Mesenchymal stem cell (in vitro differentiated cells and primary cell): ENCODE measurements at regions not wholly inside any gene's neighbourhood (a gene's known extent, or its start where the extent isn't known, plus 50 kb on each side); places are given as distances from the start of the nearest gene placed in this dataset.

Experiments
- DNase-seq: peaks from one replicate; pipeline ENCODE4 v3.0.0-alpha.2; 2013
- H2AFZ ChIP-seq: one replicate; pipeline ENCODE4 v1.6.1; 2013; ENCODE audit warnings: low read depth, mild to moderate bottlenecking, control low read depth, inconsistent platforms, low read length, moderate library complexity
- H2AK5ac ChIP-seq: 2 replicates; pipeline ENCODE4 v1.6.1; 2013; ENCODE audit warnings: low read length, moderate library complexity, mild to moderate bottlenecking, inconsistent platforms; ENCODE audit not compliant: severe bottlenecking
- H2BK120ac ChIP-seq: one replicate; pipeline ENCODE4 v1.6.1; 2013; ENCODE audit warnings: low read depth, mild to moderate bottlenecking, inconsistent platforms, low read length, moderate library complexity
- H2BK12ac ChIP-seq, 2 experiments: one replicate each; pipeline ENCODE4 v1.6.1; 2013; ENCODE audit warnings: inconsistent platforms in 2 of 2, low read length in 2 of 2, mild to moderate bottlenecking in 2 of 2, moderate library complexity in 2 of 2, control low read depth in 1 of 2
- H2BK15ac ChIP-seq: one replicate; pipeline ENCODE4 v1.6.1; 2013; ENCODE audit warnings: mild to moderate bottlenecking, low read depth, inconsistent platforms; ENCODE audit not compliant: poor library complexity, severe bottlenecking
- H2BK5ac ChIP-seq: 2 replicates; pipeline ENCODE4 v1.6.1; 2013; ENCODE audit warnings: low read depth, mild to moderate bottlenecking, low read length, control low read depth, inconsistent platforms; ENCODE audit not compliant: poor library complexity, severe bottlenecking
- H3K14ac ChIP-seq, 2 experiments: one replicate each; pipeline ENCODE4 v1.6.1; 2013; ENCODE audit warnings: inconsistent platforms in 2 of 2, low read length in 2 of 2, control low read depth in 1 of 2, mild to moderate bottlenecking in 1 of 2, moderate library complexity in 1 of 2
- H3K18ac ChIP-seq, 2 experiments: one replicate each; pipeline ENCODE4 v1.6.1; 2013; ENCODE audit warnings: inconsistent platforms in 2 of 2, low read length in 2 of 2, control low read depth in 1 of 2, low read depth in 1 of 2, mild to moderate bottlenecking in 1 of 2
- H3K23ac ChIP-seq, 2 experiments: one replicate each; pipeline ENCODE4 v1.6.1; 2013; ENCODE audit warnings: inconsistent platforms in 2 of 2, low read length in 2 of 2, mild to moderate bottlenecking in 2 of 2, moderate library complexity in 2 of 2, control low read depth in 1 of 2
- H3K27ac ChIP-seq: 2 replicates; pipeline ENCODE4 v1.5.1; 2013; ENCODE audit warnings: mild to moderate bottlenecking, moderate library complexity, low read length, control low read depth, inconsistent platforms; ENCODE audit not compliant: poor library complexity, severe bottlenecking
- H3K27me3 ChIP-seq, 2 experiments: 2 replicates each; pipeline versions ENCODE4 v1.6.1 to v1.7.0; 2013; ENCODE audit warnings: low read length in 2 of 2, mild to moderate bottlenecking in 2 of 2, moderate library complexity in 2 of 2, control low read depth in 1 of 2, inconsistent platforms in 1 of 2; ENCODE audit not compliant: control insufficient read depth in 1 of 2, insufficient read depth in 1 of 2
- H3K36me3 ChIP-seq, 2 experiments: 2 replicates each; pipeline versions ENCODE4 v1.6.1 to v1.7.0; 2013; ENCODE audit warnings: low read length in 2 of 2, control low read depth in 1 of 2, inconsistent platforms in 1 of 2, low read depth in 1 of 2, mild to moderate bottlenecking in 1 of 2; ENCODE audit not compliant: insufficient read depth in 2 of 2, control insufficient read depth in 1 of 2
- H3K4ac ChIP-seq, 2 experiments: one replicate each; pipeline ENCODE4 v1.6.1; 2013; ENCODE audit warnings: inconsistent platforms in 2 of 2, low read length in 2 of 2, mild to moderate bottlenecking in 2 of 2, moderate library complexity in 2 of 2, control low read depth in 1 of 2, low read depth in 1 of 2
- H3K4me1 ChIP-seq: 2 replicates; pipeline ENCODE4 v1.6.1; 2013; ENCODE audit warnings: low read depth, low read length, control low read depth; ENCODE audit not compliant: control insufficient read depth, insufficient read depth
- H3K4me2 ChIP-seq: 2 replicates; pipeline ENCODE4 v1.6.1; 2013; ENCODE audit warnings: low read length, mild to moderate bottlenecking, inconsistent platforms; ENCODE audit not compliant: poor library complexity, severe bottlenecking
- H3K4me3 ChIP-seq, 2 experiments: 2 replicates each; pipeline versions ENCODE4 v1.5.1 to v1.7.0; 2013; ENCODE audit warnings: low read length in 2 of 2, mild to moderate bottlenecking in 2 of 2, control low read depth in 1 of 2, low read depth in 1 of 2; ENCODE audit not compliant: insufficient read depth in 1 of 2
- H3K79me1 ChIP-seq: replicated peaks from 2 replicates; pipeline ENCODE4 v1.6.1; 2013; ENCODE audit warnings: mild to moderate bottlenecking, control low read depth, low read length, inconsistent platforms; ENCODE audit not compliant: poor library complexity, severe bottlenecking
- H3K9ac ChIP-seq: 2 replicates; pipeline ENCODE4 v1.7.0; 2013; ENCODE audit warnings: mild to moderate bottlenecking, low read length, moderate library complexity
- H3K9me3 ChIP-seq: 2 replicates; pipeline ENCODE4 v1.7.0; 2013; ENCODE audit warnings: mild to moderate bottlenecking, low read length; ENCODE audit not compliant: control insufficient read depth
- H4K8ac ChIP-seq: one replicate; pipeline ENCODE4 v1.6.1; 2013; ENCODE audit warnings: inconsistent platforms, mild to moderate bottlenecking, low read length, moderate library complexity
- H4K91ac ChIP-seq: one replicate; pipeline ENCODE4 v1.6.1; 2013; ENCODE audit warnings: mild to moderate bottlenecking, low read length, inconsistent platforms
- WGBS: methylation state at CpG from one replicate; pipeline ENCODE4 v1.1.7; 2013; ENCODE audit warnings: mixed read lengths; 5-methylcytosine and 5-hydroxymethylcytosine counted together

DNA sequence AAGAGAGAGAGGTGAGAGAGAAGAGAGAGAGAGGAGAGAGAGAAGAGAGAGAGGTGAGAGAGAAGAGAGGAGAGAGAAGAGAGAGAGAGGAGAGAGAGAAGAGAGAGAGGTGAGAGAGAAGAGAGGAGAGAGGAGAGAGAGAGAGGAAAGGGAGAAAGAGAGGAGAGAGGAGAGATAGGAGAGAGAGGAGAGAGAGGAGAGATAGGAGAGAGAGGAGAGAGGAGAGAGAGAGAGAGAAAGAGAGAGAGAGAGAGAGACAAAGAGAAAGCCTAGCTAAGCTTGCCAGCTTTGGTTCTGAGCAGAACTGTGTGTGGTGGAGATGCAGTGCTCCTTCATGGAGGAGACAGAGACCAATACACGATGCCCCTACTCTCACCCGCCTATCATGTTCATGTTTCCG is 99.1 kb upstream of the KCNA3 start:
- no peak overlapping the region for H2BK5ac ChIP-seq
- H3K9ac ChIP-seq = no peak overlapping the region
- H3K27me3 ChIP-seq = peaks cover 0 to 59% of the 10 kb centered on the region in 2 experiments
- H3K23ac ChIP-seq = no peak overlapping the region
- 39% methylated on average over 3 of the region's 3 CpGs for WGBS
- H3K9me3 ChIP-seq = no peaks in the 10 kb centered on the region
- H3K27ac ChIP-seq = no peak overlapping the region
- H2BK12ac ChIP-seq = no peak overlapping the region
- H3K36me3 ChIP-seq = no peaks in the 10 kb centered on the region
- DNase-seq = no peak
- no peak overlapping the region for H3K4me3 ChIP-seq
- no peak overlapping the region for H2BK120ac ChIP-seq
- H4K8ac ChIP-seq = no peak overlapping the region
- no peak overlapping the region for H3K4ac ChIP-seq
- no peak overlapping the region for H2BK15ac ChIP-seq
- no peaks in the 10 kb centered on the region for H3K4me1 ChIP-seq
- H3K14ac ChIP-seq = no peak overlapping the region
- H3K4me2 ChIP-seq = no peak overlapping the region
- H4K91ac ChIP-seq = no peak overlapping the region
- H2AK5ac ChIP-seq = no peak overlapping the region
- no peaks in the 10 kb centered on the region for H3K79me1 ChIP-seq
- H2AFZ ChIP-seq = no peak overlapping the region
- no peak overlapping the region for H3K18ac ChIP-seq

GRCh38 chr1:110771245-110772022 is 96.7 kb upstream of the KCNA3 start:
- no peaks in the 10 kb centered on the region for H3K36me3 ChIP-seq
- no peak overlapping the region for H2BK12ac ChIP-seq
- no peak overlapping the region for H3K27ac ChIP-seq
- H3K4ac ChIP-seq = no peak overlapping the region
- no peak overlapping the region for H2BK120ac ChIP-seq
- H4K91ac ChIP-seq = no peak overlapping the region
- H3K18ac ChIP-seq = no peak overlapping the region
- H3K27me3 ChIP-seq = peaks cover 0 to 63% of the 10 kb centered on the region in 2 experiments
- no peaks in the 10 kb centered on the region for H3K4me1 ChIP-seq
- no peak overlapping the region for H3K14ac ChIP-seq
- no peaks in the 10 kb centered on the region for H3K79me1 ChIP-seq
- H2AK5ac ChIP-seq = no peak overlapping the region
- no peak overlapping the region for H3K9ac ChIP-seq
- no peak overlapping the region for H3K4me3 ChIP-seq
- H2BK15ac ChIP-seq = no peak overlapping the region
- DNase-seq = no peak
- no peak overlapping the region for H4K8ac ChIP-seq
- no peak overlapping the region for H2AFZ ChIP-seq
- no peak overlapping the region for H3K4me2 ChIP-seq
- H2BK5ac ChIP-seq = no peak overlapping the region
- WGBS = 50% methylated on average over 1 of the region's 2 CpGs
- no peak overlapping the region for H3K23ac ChIP-seq
- H3K9me3 ChIP-seq = no peaks in the 10 kb centered on the region

DNA sequence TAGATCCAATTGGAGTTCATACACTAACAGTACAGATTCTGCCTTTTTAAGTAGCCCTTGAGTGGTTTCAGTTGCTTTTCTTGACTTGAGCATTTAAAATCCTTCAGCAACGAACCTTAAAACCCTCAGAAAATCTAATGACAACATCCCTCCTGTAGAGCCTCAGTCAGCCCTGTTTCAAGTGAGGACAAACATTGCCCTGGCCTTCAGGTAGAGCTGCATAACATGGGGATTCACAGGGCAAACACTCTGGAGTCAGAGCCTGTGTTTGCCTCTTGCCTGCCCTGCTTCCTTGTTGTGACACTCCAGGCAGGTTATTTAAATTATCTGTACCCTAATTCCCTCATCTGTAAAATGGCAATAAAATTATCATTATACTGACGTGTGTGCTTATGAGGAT is 96.1 kb upstream of the KCNA3 start:
- H3K27ac ChIP-seq = no peak overlapping the region
- 0% methylated on average over 1 of the region's 2 CpGs for WGBS

GRCh38 chr1:110768605-110769004 is 93.9 kb upstream of the KCNA3 start:
- no peak overlapping the region for H3K27ac ChIP-seq
- no peak overlapping the region for H3K4me3 ChIP-seq
- no peak overlapping the region for H3K14ac ChIP-seq
- no peak overlapping the region for H2BK5ac ChIP-seq
- no peaks in the 10 kb centered on the region for H3K36me3 ChIP-seq
- H2AFZ ChIP-seq = no peak overlapping the region
- H3K9me3 ChIP-seq = no peaks in the 10 kb centered on the region
- no peak overlapping the region for H3K18ac ChIP-seq
- H4K91ac ChIP-seq = no peak overlapping the region
- H3K79me1 ChIP-seq = no peaks in the 10 kb centered on the region
- DNase-seq = no peak
- H2BK15ac ChIP-seq = no peak overlapping the region
- H3K4me1 ChIP-seq = no peaks in the 10 kb centered on the region
- no peak overlapping the region for H3K9ac ChIP-seq
- H3K4ac ChIP-seq = no peak overlapping the region
- H2BK12ac ChIP-seq = no peak overlapping the region
- H2AK5ac ChIP-seq = no peak overlapping the region
- no peak overlapping the region for H3K23ac ChIP-seq
- H2BK120ac ChIP-seq = no peak overlapping the region
- WGBS = 100% methylated on average over 1 of the region's 2 CpGs
- H3K27me3 ChIP-seq = peaks cover 0 to 59% of the 10 kb centered on the region in 2 experiments
- H3K4me2 ChIP-seq = no peak overlapping the region
- H4K8ac ChIP-seq = no peak overlapping the region

More for the DNA sequence above, 96.1 kb upstream of the KCNA3 start:
- no peak overlapping the region for H3K14ac ChIP-seq
- H3K27me3 ChIP-seq = peaks cover 0 to 58% of the 10 kb centered on the region in 2 experiments
- H2BK12ac ChIP-seq = no peak overlapping the region
- H3K4ac ChIP-seq = no peak overlapping the region
- no peak overlapping the region for H2AK5ac ChIP-seq
- H3K4me3 ChIP-seq = no peak overlapping the region
- H4K91ac ChIP-seq = no peak overlapping the region
- H2BK5ac ChIP-seq = no peak overlapping the region
- no peak overlapping the region for H2BK120ac ChIP-seq
- H2AFZ ChIP-seq = no peak overlapping the region
- no peaks in the 10 kb centered on the region for H3K36me3 ChIP-seq
- H4K8ac ChIP-seq = no peak overlapping the region
- H3K4me2 ChIP-seq = no peak overlapping the region
- no peaks in the 10 kb centered on the region for H3K79me1 ChIP-seq
- H2BK15ac ChIP-seq = no peak overlapping the region
- DNase-seq = no peak
- H3K18ac ChIP-seq = no peak overlapping the region
- H3K4me1 ChIP-seq = no peaks in the 10 kb centered on the region
- no peak overlapping the region for H3K23ac ChIP-seq
- H3K9ac ChIP-seq = no peak overlapping the region
- H3K9me3 ChIP-seq = no peaks in the 10 kb centered on the region
